ENCODE measurements at regions not wholly inside any gene's neighbourhood (a gene's known extent, or its start where the extent isn't known, plus 50 kb on each side); places are given as distances from the start of the nearest gene placed in this dataset.

DNA sequence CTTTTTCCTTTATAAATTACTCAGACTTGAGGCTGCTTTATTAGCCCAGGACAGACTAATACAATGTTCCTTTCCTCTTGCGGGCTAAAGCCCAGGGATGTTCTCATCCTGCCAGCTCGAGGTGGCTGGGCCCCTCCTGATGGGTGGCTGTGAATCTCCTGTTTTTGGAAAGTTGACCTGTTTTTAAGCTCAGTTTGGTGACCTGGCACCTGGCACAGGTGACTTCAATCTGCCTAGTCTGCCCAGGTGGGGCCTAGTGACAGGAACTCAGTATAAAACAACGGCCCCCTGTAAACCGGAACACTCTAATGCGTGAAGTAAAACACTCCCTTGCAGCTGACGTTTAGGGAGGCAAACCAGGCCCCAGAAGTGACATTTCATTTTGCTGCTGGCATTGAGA, 92.7 kb upstream of the SNTG2 start:
- no peak for DNase-seq

DNA sequence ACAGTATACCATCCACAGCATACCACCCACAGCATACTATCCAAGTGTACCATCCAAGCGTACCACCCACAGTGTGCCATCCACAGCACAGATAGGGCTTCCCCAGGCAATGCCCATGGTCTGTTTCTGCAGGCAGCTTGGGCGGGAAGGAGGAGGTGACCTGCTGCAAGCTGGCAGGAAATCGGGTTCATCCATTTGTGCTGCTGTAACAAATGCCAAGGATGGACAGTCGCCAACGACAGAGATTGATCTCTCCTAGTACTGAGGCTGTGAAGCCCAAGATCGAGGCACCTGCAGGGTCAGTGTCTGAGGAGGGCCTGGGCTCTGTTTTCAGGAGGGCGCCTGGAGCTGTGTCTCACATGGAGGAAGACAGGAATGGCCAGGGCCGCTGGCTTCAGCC, 93.6 kb upstream of the SNTG2 start:
- no peak for DNase-seq

DNA sequence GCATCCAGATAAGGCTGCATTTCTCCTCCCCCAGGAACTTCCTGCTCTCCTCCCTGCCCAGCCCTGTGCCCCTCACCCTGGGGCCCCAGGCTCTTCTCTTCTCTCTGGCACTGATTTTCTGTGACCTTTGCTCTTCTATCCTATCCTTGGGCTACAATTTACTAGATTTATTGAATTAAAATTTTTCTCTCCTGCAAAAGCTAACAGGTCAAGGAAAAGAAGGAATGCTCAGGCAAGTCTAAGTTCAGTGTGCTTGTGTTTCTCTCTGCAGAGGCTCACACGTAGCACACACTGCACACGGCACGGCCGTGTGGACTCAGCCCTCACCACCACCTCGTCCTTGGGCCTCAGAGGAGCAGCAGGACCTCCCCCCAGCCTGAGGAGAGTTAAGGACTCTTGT, 94.2 kb upstream of the SNTG2 start:
- DNase-seq: no peak

DNA sequence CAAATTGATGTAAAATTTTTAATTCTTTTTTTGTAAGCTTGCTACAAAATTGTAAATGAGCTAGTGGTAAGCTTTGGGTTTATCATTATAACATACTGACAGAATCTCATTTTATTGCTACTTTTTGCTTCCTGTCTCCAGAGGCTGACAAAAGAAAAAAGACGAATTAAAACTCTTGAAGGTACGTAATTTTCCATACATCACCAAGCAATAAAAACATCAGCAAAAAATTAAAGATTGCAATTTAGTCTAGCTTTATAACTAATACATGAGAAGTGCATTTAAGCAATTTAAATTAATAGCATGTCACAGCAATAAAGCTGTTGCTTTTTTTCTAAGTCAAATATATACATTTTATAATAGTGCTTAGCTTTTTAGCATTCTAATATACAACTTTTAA, 94.6 kb upstream of the SNTG2 start:
- DNase-seq: no peak

DNA sequence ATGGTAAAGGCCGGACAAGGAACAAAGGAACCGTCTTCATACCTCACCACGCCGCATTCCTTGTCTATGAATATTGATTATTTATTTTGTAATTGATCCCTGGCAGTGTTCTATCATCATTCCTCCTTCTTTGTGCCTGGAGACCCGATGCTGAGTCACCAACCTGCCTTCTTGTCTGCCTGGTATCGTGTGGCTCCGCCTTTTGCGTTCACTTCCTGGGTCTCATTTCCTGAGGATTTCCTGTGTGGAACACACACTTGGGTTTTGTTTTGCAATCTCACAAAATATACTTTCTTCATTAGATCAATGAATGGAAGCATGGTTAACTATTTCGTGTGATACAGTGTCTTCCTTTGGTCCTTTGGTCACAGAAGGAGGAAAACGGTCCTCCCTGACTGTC, 95.5 kb upstream of the SNTG2 start:
- no peak for DNase-seq

DNA sequence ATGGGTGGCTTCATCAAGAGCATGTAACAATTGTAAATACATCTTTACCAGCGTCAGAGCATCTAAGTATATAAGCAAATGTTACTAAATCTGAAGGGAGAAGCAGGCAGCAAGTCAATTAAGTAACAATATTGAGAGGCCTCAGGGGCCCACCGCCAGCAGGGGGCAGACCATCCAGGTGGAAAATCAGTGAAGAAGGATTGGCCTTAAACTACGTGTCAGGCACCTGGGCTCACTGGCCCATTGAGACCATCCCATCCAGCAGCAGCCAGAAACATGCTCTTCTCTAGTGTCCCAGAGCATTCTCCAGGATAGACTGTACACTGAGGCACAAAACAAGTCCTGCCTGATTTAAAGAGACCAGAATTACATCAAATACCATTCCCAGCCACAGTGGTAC, 96.2 kb upstream of the SNTG2 start:
- no peak for DNase-seq

DNA sequence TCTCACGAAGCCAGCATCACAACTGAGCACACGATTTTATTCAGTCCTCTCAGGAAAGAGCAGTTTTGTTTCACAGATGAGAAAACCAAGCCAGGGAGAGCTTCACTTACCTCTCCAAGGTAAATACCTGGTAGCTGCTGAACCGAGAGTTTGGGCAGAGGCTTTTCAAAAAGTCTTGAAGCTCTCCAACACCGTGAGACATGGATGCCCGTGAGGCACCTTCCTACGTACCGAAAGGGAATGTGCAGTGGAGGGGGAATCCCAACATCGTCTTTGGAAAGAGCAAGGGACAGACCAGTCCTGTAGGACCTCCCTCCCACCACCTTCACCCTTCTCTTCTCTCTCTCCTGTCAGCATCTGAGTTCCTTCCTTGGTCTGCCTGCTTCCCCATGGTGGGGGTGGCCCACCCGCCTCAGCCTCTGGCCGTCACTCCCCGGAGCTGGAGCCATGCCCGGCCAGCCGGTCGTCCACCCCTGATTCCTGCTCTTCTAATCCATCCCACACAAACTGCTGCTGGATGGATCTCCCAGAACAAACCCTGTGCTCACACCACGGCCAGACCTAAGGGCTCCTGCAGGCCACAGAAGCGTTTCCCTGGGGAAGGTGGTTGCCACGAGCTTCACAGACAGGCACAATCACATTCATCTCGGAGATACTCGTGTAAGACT, 97.3 kb upstream of the SNTG2 start:
- no peak for DNase-seq

DNA sequence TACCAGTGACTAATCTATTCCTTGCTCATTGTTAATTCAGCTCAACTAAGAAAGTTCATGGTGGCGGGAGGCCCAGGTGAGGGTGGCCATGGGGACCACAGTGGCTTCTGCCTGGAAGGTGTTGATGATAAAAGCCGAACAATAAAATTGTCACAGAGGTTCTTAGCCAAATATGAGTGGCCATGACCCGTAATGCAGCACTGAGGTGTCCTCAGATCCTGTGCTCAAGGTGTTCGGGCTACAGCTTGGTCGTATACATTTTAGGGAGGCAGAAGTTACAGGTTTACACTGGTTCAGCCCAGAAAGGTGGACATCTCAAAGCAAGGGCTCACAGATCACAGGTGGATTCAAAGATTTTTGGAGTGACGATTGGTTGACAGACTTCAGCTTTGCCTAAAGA, 98.5 kb upstream of the SNTG2 start:
- no peak for DNase-seq

DNA sequence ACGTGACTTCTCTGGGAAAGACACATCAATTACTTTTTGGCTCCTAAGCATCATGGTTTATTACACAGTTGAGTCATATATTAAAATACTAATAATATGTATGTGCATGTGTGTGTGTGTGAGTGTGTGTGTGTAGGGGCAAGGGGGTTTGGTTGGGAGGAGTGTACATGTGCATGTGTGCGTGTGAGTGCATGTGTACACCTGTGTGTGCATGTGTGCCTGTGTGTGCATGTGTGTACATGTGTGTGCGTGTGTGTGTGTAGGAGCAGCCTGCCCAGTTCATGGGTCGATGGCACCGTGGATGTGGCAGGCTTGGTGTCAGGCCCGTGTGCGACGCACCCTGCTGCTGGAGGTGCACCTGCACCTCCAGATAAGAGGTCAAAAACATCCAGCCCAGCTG, 99.0 kb upstream of the SNTG2 start:
- no peak for DNase-seq

DNA sequence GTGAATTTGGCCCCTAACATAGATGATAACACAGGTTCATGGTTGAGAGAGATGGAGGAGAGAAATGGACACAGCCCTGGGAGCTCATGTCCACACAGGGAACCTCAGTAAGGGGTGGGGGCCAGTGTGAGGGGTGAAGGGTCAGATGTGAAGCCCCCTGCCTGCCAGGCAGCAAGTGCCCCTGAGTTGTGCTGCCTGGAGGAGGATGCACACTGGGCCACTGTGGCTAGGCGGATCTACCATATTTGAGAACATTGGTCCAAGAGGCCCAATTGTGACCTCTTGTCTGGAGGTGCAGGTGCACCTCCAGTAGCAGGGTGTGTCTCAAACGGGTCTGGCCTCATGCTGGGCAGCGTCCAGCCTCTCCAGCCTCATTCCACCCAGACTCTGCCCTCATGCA, 99.6 kb upstream of the SNTG2 start:
- DNase-seq: no peak

DNA sequence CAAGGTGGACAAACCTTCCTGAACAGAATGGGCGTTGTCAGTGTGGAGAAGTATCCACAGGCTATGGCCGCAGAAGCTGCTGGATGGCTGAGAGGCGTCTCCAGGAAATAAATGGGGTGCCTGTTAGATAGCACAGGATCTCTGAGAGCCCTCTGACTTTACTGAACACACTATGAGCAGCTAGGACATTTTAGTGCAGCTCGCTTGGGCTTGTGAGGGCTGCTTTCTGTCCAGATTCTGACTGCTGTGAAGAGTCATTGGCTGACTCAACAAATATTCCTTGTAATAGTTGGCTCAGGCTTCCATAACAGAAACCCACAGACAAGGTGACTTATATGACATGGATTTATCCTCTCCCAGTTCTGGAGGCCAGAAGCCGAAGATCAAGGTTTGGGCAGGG, 100.2 kb upstream of the SNTG2 start:
- no peak for DNase-seq

DNA sequence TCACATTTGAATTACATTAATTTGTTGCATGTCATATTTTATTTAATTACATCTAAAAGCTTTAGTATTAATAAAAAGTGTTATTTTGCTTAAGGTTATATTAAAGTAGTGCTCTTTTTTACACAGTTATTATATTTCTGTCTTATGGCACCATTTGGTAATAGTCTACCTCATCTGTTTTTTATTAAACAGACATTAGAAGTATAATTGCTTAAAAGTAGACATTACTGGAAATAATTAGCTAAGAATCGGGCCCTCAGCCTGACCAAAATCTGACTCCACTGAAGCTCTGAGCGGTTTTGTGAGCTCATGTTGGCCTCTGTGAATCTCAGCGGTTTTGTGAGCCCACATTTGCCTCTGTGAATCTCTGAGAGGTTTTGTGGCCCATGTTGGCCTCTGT, 102.5 kb upstream of the SNTG2 start:
- no peak for DNase-seq

DNA sequence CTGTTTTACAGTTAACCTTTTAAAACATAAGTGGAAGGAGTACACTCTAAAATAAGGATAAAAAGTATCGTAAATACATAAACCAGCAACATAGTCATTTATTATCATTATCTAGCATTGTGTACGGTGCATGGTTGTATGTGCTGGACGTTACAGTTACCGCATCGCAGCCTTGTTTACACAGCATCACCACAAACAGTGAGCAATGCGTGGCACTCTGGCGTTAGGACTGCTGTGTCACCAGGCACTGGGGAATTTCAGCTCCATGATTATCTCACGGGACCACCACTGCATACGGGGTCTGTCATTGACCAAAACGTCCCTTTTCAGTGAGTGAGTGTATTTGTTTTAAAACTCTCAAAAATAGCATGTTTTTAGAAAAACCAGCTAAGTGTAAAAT, 103.0 kb upstream of the SNTG2 start:
- DNase-seq: no peak

DNA sequence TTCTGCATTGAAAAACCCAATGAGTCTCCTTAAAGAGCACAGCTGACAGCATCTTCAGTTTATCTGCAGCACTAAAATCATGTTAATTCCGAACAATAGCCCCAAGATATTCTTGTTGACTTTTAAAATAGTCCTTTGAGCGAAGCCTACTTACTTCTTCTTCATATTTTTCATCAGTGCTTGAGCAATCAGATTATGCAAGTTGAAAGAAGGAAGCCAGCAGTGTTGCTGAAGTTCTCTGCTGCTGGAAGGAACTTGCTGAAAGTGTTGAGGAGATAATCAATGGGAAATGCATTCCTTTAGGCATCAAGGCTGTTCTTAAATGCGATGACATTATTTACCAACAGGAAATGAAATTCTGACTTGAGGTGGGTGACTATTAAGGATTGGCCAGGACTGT, 105.9 kb upstream of the SNTG2 start:
- DNase-seq: no peak

DNA sequence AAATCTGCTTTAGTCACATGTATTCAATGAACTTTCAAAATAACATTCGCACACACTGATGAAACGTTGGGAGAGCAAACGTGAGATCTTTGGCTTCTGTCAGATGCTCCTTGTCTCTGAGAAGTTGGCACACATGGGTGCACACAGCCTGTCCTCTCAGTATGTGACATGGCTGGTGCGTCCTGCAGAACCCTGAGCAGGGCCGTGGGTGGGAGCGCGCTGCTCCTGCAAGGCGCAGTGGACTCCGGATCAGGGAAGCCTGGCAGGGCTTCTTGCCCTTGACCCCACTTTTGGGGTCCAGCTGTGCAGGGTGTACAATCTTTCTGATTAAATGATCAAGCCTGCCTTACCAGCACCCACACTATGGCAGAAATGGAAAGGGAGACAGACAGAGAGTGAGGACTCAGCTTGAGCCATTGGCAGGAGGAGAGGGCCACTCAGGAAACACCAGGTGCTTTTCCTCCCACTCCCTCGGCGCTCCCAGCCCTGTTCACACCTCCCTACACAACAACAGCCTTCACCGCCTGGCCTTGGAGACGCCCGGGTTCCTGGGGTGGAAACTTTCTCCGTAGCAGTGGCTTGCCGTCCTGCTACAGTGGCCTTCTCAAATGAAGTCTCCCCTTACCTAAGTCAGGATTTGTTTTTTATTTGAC, 108.4 kb upstream of the SNTG2 start:
- no peak for DNase-seq

DNA sequence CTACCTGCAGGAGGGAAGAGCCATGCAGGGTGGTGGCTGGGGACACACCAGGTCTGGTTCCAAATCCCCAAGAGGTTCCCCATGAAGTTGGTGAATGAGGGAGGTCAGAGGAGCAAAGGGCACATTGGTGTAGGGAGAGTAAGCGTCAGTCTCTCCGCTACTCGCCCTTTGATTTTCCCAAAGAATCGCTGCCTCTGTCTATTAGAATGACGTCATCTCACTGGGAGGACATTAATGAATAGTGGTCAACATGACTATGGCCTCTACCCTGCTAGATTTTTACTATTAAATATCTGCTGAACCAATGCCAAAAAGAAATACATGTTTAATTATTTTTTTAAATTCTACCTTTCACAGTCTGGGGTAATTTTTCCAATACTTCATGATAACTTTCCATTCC, 109.6 kb upstream of the SNTG2 start:
- no peak for DNase-seq

DNA sequence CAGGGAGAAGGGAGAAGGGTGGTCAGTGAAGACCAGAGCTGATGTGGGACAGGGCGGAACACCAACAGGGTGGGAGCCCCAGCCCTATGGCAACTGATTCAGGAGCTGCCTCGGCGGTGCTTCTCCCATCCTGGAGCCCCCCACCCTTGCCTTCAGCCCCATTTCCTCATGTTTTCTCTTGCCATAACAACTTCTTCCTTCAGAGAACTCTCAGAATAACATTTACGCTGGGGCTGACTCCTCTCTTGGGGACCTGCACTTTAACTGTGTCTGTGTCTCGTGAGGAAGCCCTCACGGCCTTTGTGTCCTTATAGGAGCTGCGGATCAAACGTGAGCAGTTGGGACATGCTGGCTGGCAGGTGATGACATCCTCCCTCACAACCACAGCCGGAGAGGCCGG, 116.4 kb upstream of the SNTG2 start:
- DNase-seq: no peak

DNA sequence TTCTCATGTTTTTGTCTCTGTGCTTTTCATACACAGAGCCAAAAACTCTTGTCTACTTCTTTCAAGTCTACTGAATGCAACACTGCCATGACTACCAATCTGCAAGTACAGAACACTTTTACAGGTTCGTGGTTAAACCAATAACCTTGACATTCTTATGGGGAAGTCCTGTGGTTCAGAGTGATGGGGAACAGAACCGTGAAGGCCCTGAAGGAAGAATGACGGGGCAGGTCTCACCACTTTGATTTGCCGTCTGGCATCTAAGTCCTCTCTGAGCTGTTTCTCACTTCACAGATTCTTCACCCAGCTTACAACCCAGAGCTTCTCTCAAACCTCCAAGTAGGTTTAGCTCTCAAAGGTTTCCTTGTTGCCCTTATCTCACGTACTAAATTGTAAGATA, 117.5 kb upstream of the SNTG2 start:
- no peak for DNase-seq

DNA sequence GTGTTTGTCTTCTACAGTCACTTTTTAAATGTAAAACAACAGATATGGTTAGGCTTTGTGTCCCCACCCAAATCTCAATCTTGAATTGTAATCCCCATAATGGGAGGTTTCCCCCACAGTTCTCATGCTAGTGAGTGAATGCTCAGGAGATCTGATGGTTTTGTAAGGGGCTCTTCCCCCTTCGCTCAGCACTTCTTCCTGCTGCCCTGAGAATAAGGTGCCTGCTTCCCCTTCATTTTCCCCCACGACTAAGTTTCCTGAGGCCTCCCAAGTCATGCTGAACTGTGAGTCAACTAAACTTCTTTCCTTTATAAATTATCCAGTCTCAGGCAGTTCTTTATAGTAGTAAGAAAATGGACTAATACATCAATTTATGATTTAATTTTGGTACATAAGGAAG, 118.0 kb upstream of the SNTG2 start:
- no peak for DNase-seq

DNA sequence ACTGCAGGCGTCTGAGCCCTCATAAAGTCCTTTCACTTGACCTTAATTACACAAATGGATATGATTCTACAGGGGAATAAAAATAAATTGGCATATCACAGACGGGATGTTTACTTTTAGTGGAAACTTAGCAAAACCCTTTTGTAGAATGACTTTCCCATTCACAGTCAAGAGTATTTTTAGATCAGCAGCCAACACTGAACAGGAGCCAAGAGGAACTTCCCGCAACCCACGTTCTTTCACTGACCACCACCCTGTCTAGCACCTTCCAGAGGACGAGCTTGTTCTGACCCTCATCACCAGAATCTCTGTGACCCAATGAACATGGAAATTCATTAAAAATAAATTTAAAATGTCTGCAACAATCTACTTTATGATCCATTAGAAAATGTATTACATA, 119.0 kb upstream of the SNTG2 start:
- DNase-seq: no peak

DNA sequence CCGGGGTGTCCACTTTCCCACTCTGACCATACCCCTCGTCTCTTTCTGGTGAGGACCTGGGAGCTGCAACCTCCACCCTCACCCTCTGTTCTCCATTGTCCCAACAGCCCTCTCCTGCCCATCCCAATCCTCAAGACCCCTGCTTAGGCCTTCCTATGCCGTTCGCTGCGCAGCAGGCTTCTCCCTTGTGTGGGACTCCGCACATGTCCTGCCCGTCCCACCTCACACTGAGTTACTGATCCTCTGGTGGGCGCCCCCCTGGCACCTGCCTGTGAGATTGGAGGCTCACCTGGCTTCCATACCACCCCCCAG, 119.5 kb upstream of the SNTG2 start:
- no peak for DNase-seq

DNA sequence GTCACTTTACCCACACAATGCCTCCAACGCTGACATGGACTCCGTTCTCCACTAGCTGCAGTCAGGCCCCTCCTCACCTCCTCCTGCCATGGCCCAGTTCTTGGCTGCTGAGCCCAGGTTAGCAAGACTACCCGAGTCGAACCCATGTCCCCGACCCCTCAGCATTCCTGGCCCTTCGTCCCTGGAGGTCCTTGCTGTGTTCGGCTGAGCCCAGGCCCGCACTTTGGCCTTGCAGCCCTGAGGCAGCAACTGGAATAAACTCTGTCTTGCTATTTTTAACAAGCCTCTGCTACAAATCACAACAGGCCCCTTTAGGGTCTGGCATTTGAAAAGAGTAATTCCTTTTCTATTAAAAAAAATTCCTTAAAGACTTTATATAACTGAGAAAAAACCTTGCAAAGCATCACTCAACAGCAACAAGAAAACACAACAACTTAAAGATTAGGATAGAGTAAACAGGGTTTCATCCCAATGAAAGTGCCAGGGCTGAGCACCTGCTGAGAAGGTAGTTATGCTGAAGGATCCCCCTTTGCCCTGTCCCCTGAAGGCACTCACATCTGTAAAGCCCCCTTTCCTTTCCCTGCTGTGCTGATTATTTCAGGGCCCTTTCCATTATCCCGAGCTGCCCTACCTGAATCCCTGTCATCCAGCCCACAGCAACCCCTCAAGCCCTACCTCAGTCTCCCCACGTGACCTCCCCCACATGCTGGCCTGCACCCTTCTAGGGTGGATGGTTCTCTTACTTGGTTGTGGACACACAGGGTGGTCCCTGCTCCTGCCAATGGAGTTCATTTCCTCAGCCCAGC, 120.0 kb upstream of the SNTG2 start:
- DNase-seq: no peak

DNA sequence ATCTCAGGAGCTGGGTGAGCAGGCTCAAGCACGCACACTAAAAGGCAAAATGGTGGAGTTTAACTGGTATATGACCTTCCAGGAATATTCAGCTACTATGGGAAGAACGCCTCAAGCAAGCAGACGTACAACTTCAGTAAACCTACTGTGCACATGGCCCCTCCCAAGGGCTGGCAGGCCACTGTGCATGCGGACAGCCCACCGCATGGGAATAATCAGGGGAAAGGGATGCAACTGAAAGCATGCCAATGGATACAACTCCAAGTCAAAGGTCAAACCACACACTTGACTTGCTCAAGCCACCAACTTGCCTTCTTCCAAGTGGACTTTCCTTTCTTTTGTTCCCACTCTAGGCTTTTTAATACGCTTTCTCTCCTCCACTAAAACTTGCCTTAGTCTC, 121.6 kb upstream of the SNTG2 start:
- no peak for DNase-seq

DNA sequence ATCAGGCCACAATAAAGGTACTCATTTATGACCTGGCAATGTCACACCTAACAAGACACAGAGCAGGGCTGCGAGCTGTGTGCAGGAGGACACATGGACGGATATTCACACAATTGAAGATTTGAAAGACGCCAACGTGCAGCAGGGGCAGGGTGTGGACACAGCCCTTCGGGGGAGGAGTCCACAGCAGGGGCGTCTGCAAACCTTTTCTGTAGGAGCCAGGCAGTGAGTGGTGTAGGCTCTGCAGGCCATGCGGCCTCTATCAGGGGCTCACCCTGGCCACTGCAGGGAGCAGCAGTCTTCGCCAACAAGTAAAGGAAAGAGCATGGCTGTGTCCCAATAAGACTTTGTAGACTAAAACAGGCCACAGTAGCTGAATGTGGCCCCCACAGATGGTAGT, 125.7 kb upstream of the SNTG2 start:
- DNase-seq: no peak

DNA sequence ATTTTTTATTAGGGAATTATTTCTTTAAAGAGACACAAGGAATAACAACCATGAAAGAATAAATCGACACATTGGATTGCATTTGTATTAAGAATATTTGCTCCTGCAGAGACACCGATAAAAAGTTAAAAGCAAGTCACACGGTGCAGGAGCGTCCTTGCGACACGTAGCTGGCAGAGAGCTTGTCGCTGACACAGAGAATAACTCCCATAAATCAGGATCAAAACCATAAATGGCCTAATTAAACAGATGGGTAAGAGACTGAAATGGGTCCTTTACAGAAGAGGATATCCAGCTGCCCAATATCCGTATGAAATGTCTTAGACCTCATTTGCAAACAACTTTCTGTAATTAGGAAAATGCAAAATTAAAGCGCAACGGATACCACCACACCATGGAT, 126.1 kb upstream of the SNTG2 start:
- DNase-seq: no peak
